Neuronal stem cell (in vitro differentiated cells): ENCODE measurements at regions not wholly inside any gene's neighbourhood (a gene's known extent, or its start where the extent isn't known, plus 50 kb on each side); places are given as distances from the start of the nearest gene placed in this dataset.
A peak's percentile ranks its signal among the peaks of the same experiment; 100 is the strongest.

Source experiments
- DNase-seq: peaks from one replicate; pipeline ENCODE4 v3.0.0-alpha.2; 2013; ENCODE audit warnings: low spot score
- H2AFZ ChIP-seq: one replicate; pipeline ENCODE4 v1.6.1; 2013; ENCODE audit warnings: mild to moderate bottlenecking, low read length, inconsistent platforms
- H2AK5ac ChIP-seq: 2 replicates; pipeline ENCODE4 v1.6.1; 2013; ENCODE audit warnings: low read depth, mild to moderate bottlenecking, inconsistent platforms, low read length, moderate library complexity, mixed read lengths
- H2BK120ac ChIP-seq: 2 replicates; pipeline ENCODE4 v1.6.1; 2013; ENCODE audit warnings: low read depth, mild to moderate bottlenecking, inconsistent platforms, low read length, moderate library complexity, mixed read lengths
- H2BK12ac ChIP-seq: one replicate; pipeline ENCODE4 v1.6.1; 2013; ENCODE audit warnings: low read length, inconsistent platforms
- H2BK15ac ChIP-seq: 2 replicates; pipeline ENCODE4 v1.6.1; 2013; ENCODE audit warnings: mild to moderate bottlenecking, low read length, inconsistent platforms, mixed read lengths
- H2BK5ac ChIP-seq: one replicate; pipeline ENCODE4 v1.6.1; 2013; ENCODE audit warnings: inconsistent platforms, mild to moderate bottlenecking, low read length, moderate library complexity
- H3K14ac ChIP-seq: one replicate; pipeline ENCODE4 v1.6.1; 2013; ENCODE audit warnings: low read length, inconsistent platforms
- H3K18ac ChIP-seq: 2 replicates; pipeline ENCODE4 v1.6.1; 2013; ENCODE audit warnings: low read length, inconsistent platforms
- H3K23ac ChIP-seq: 2 replicates; pipeline ENCODE4 v1.6.1; 2013; ENCODE audit warnings: low read depth, mild to moderate bottlenecking, mixed read lengths, low read length, inconsistent platforms; ENCODE audit not compliant: poor library complexity
- H3K27ac ChIP-seq: replicated peaks from 3 replicates; pipeline ENCODE4 v1.5.1; 2013; ENCODE audit warnings: low read length, inconsistent platforms
- H3K27me3 ChIP-seq, 3 experiments: 2 replicates each; pipeline ENCODE4 v1.6.1; 2013; ENCODE audit warnings: low read length in 3 of 3, mild to moderate bottlenecking in 2 of 3, inconsistent platforms in 1 of 3, low read depth in 1 of 3, mixed read lengths in 1 of 3, moderate library complexity in 1 of 3; ENCODE audit not compliant: control insufficient read depth in 3 of 3, insufficient read depth in 3 of 3
- H3K36me3 ChIP-seq, 2 donors: replicated peaks in 1 of 2; 2 replicates each; pipeline ENCODE4 v1.6.1; 2013; ENCODE audit warnings: low read length in 2 of 2; ENCODE audit not compliant: control insufficient read depth in 2 of 2, insufficient read depth in 2 of 2
- H3K4ac ChIP-seq: 2 replicates; pipeline ENCODE4 v1.6.1; 2013; ENCODE audit warnings: inconsistent platforms, mild to moderate bottlenecking, low read length, moderate library complexity
- H3K4me1 ChIP-seq, 2 donors: 1 replicate in 1 of 2; 2 replicates in 1 of 2; pipeline ENCODE4 v1.6.1; 2013; ENCODE audit warnings: low read length in 2 of 2, low read depth in 1 of 2; ENCODE audit not compliant: control insufficient read depth in 2 of 2, insufficient read depth in 1 of 2
- H3K4me2 ChIP-seq: one replicate; pipeline ENCODE4 v1.6.1; 2013; ENCODE audit warnings: mild to moderate bottlenecking, low read length, inconsistent platforms; ENCODE audit not compliant: insufficient read depth, poor library complexity, severe bottlenecking
- H3K4me3 ChIP-seq, 2 donors: 2 replicates each; pipeline ENCODE4 v1.5.1; 2013; ENCODE audit warnings: low read length in 2 of 2, mild to moderate bottlenecking in 2 of 2, inconsistent platforms in 1 of 2, moderate library complexity in 1 of 2
- H3K79me1 ChIP-seq: one replicate; pipeline ENCODE4 v1.6.1; 2013; ENCODE audit warnings: low read depth, mild to moderate bottlenecking, inconsistent platforms, low read length, moderate library complexity
- H3K9ac ChIP-seq: one replicate; pipeline ENCODE4 v1.6.1; 2013; ENCODE audit warnings: mild to moderate bottlenecking, low read depth, low read length, inconsistent platforms; ENCODE audit not compliant: poor library complexity
- H3K9me3 ChIP-seq, 2 donors: replicated peaks in 1 of 2; 2 replicates each; pipeline versions ENCODE3 to v1.6.1; 2013; ENCODE audit warnings: low read length in 2 of 2, mild to moderate bottlenecking in 2 of 2, inconsistent platforms in 1 of 2, low read depth in 1 of 2, mixed read lengths in 1 of 2, moderate library complexity in 1 of 2; ENCODE audit not compliant: control insufficient read depth in 2 of 2, insufficient read depth in 1 of 2
- H4K8ac ChIP-seq: one replicate; pipeline ENCODE4 v1.6.1; 2013; ENCODE audit warnings: low read depth, mild to moderate bottlenecking, inconsistent platforms, low read length, moderate library complexity
- H4K91ac ChIP-seq: one replicate; pipeline ENCODE4 v1.6.1; 2013; ENCODE audit warnings: low read length, low read depth, mild to moderate bottlenecking, inconsistent platforms; ENCODE audit not compliant: poor library complexity
- WGBS, 2 donors: extraction: QIAGEN DNeasy Blood & Tissue Kit; methylation state at CpG; one replicate each; pipeline ENCODE4 v1.1.7; 2013; ENCODE audit warnings: missing lambda C conversion rate in 2 of 2, mixed read lengths in 1 of 2; ENCODE audit not compliant: insufficient read length in 2 of 2, insufficient replicate concordance in 1 of 2; ENCODE audit errors: extremely low coverage in 2 of 2; 5-methylcytosine and 5-hydroxymethylcytosine counted together

DNA sequence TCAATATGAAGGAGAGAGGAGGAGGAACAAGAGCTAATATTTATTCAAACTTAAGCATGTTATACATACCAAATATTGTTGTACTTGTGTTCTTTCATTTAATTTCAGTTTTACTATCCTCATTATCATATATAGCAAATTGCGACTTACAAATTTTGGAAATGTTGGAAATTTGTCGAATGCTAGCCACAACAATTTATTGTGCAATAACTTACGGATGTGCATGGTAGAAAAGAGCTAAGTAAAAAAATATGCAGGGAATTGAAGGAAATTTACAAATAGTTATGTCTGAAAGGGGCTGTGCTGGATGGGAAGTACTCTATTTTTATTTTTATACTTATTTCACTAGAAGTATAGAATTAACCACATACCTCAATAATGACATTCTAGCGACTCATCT is 376.3 kb downstream of the PCDH20 start:
- no peak overlapping the region for H3K4me3 ChIP-seq
- no peaks in the 10 kb centered on the region for H3K36me3 ChIP-seq
- H3K9me3 ChIP-seq: no peaks in the 10 kb centered on the region
- H3K4me2 ChIP-seq: no peak overlapping the region
- no peak overlapping the region for H3K4ac ChIP-seq
- H2BK15ac ChIP-seq: no peak overlapping the region
- no peaks in the 10 kb centered on the region for H3K79me1 ChIP-seq
- H3K14ac ChIP-seq: no peak overlapping the region
- H2BK120ac ChIP-seq: no peak overlapping the region
- no peak overlapping the region for H3K18ac ChIP-seq
- H3K27ac ChIP-seq: no peak overlapping the region
- H3K27me3 ChIP-seq: no peaks in the 10 kb centered on the region
- H3K9ac ChIP-seq: no peak overlapping the region
- no peaks in the 10 kb centered on the region for H3K4me1 ChIP-seq
- no peak overlapping the region for H4K8ac ChIP-seq
- no peak for DNase-seq
- WGBS, 2 donors: no CpG with 5 or more reads among the region's 4 CpGs
- H3K23ac ChIP-seq: no peak overlapping the region
- no peak overlapping the region for H2BK5ac ChIP-seq
- H4K91ac ChIP-seq: no peak overlapping the region
- H2AK5ac ChIP-seq: no peak overlapping the region
- no peak overlapping the region for H2AFZ ChIP-seq
- no peak overlapping the region for H2BK12ac ChIP-seq

GRCh38 chr13:61036715-61037114 is 378.9 kb downstream of the PCDH20 start:
- H3K36me3 ChIP-seq: no peaks in the 10 kb centered on the region
- H3K14ac ChIP-seq: no peak overlapping the region
- H3K27ac ChIP-seq: no peak overlapping the region
- H4K91ac ChIP-seq: no peak overlapping the region
- H3K9me3 ChIP-seq: no peaks in the 10 kb centered on the region
- H3K9ac ChIP-seq: no peak overlapping the region
- H2BK15ac ChIP-seq: no peak overlapping the region
- H3K23ac ChIP-seq: no peak overlapping the region
- no peak overlapping the region for H2AFZ ChIP-seq
- no peaks in the 10 kb centered on the region for H3K27me3 ChIP-seq
- WGBS, 2 donors: no CpG with 5 or more reads among the region's 6 CpGs
- H3K4me1 ChIP-seq: no peaks in the 10 kb centered on the region
- no peak overlapping the region for H3K4me2 ChIP-seq
- H3K4ac ChIP-seq: no peak overlapping the region
- H3K18ac ChIP-seq: no peak overlapping the region
- no peak overlapping the region for H2AK5ac ChIP-seq
- no peak overlapping the region for H2BK12ac ChIP-seq
- no peak overlapping the region for H2BK5ac ChIP-seq
- no peak overlapping the region for H4K8ac ChIP-seq
- H2BK120ac ChIP-seq: no peak overlapping the region
- H3K79me1 ChIP-seq: no peaks in the 10 kb centered on the region
- DNase-seq: no peak
- no peak overlapping the region for H3K4me3 ChIP-seq

DNA sequence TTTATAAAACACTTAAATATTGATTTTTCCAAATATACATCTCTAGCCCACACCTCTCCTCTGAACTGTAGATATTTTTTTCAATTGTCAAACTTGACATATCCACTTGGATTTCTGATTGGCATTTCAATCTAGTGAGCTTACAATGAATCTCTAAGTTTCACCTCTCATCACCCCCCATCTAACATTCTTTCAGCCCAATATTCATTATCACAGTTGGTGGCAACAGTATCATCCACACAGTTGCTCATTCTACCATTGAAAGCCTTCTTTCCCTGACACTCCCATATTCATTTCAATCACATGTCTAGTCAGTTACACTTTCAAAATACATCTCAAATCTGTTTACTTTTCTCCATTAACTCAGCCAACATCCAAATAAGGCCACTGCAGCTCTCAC is 385.2 kb downstream of the PCDH20 start:
- no peak overlapping the region for H3K4me3 ChIP-seq
- no peak overlapping the region for H3K27ac ChIP-seq
- H3K18ac ChIP-seq: no peak overlapping the region
- no peak overlapping the region for H3K14ac ChIP-seq
- peaks cover 0 to 3% of the 10 kb centered on the region in 2 donors for H3K4me1 ChIP-seq
- H2BK15ac ChIP-seq: no peak overlapping the region
- no peaks in the 10 kb centered on the region for H3K9me3 ChIP-seq
- H3K4ac ChIP-seq: no peak overlapping the region
- no peak overlapping the region for H3K4me2 ChIP-seq
- H2AK5ac ChIP-seq: no peak overlapping the region
- no peak overlapping the region for H4K8ac ChIP-seq
- no peak overlapping the region for H2BK12ac ChIP-seq
- H2BK120ac ChIP-seq: no peak overlapping the region
- no peak overlapping the region for H2BK5ac ChIP-seq
- no peak for DNase-seq
- H3K27me3 ChIP-seq: no peaks in the 10 kb centered on the region
- H3K9ac ChIP-seq: no peak overlapping the region
- H2AFZ ChIP-seq: no peak overlapping the region
- H3K36me3 ChIP-seq: no peaks in the 10 kb centered on the region
- H3K79me1 ChIP-seq: no peaks in the 10 kb centered on the region
- no peak overlapping the region for H3K23ac ChIP-seq
- H4K91ac ChIP-seq: no peak overlapping the region

GRCh38 chr13:61029064-61029463 is 386.6 kb downstream of the PCDH20 start:
- H3K9me3 ChIP-seq: no peaks in the 10 kb centered on the region
- peak overlapping the region; percentile 68 for H2AFZ ChIP-seq
- no peaks in the 10 kb centered on the region for H3K36me3 ChIP-seq
- no peak overlapping the region for H3K4me2 ChIP-seq
- H3K18ac ChIP-seq: no peak overlapping the region
- no peak overlapping the region for H3K4ac ChIP-seq
- no peak overlapping the region for H3K4me3 ChIP-seq
- no peak overlapping the region for H2BK15ac ChIP-seq
- no peak overlapping the region for H3K23ac ChIP-seq
- peaks cover 0 to 3% of the 10 kb centered on the region in 2 donors for H3K4me1 ChIP-seq
- H4K91ac ChIP-seq: no peak overlapping the region
- WGBS, 2 donors: no CpG with 5 or more reads among the region's 2 CpGs
- H2BK12ac ChIP-seq: no peak overlapping the region
- no peaks in the 10 kb centered on the region for H3K79me1 ChIP-seq
- no peak overlapping the region for H3K27ac ChIP-seq
- no peak overlapping the region for H2AK5ac ChIP-seq
- no peak overlapping the region for H2BK5ac ChIP-seq
- no peak overlapping the region for H2BK120ac ChIP-seq
- DNase-seq: no peak
- no peak overlapping the region for H3K14ac ChIP-seq
- no peak overlapping the region for H4K8ac ChIP-seq
- no peak overlapping the region for H3K9ac ChIP-seq
- H3K27me3 ChIP-seq: no peaks in the 10 kb centered on the region
